ENCODE measurements at regions not wholly inside any gene's neighbourhood (a gene's known extent, or its start where the extent isn't known, plus 50 kb on each side); places are given as distances from the start of the nearest gene placed in this dataset.

GRCh38 chr5:67904366-67904765 lies 311.2 kb upstream of the PIK3R1 start:
- Histone ChIP-seq H3K4me2 (ENCODE audit: control insufficient read depth, insufficient read depth) (no peak overlapping the region), H3K27ac (ENCODE audit: control insufficient read depth, insufficient read depth) (no peak overlapping the region), H3K79me2 (ENCODE audit: control insufficient read depth, insufficient read depth, low read length) (no peaks in the 10 kb centered on the region), H2AFZ (ENCODE audit: control insufficient read depth, low read depth, low read length) (no peak overlapping the region), H3K9ac (ENCODE audit: control insufficient read depth, insufficient read depth, low read length) (no peak overlapping the region), H3K4me3 (no peak overlapping the region), H3K4me1 (ENCODE audit: control insufficient read depth, insufficient read depth, low read length) (no peaks in the 10 kb centered on the region), H3K36me3 (ENCODE audit: control insufficient read depth in 2 of 2, insufficient read depth in 2 of 2, low read length in 1 of 2) (no peaks in the 10 kb centered on the region), H4K20me1 (ENCODE audit: control insufficient read depth, insufficient read depth) (no peaks in the 10 kb centered on the region), H3K9me3 (replicated peaks; ENCODE audit: control insufficient read depth, insufficient read depth, low read length) (no peaks in the 10 kb centered on the region), H3K27me3 (replicated peaks in 1 of 2; ENCODE audit: control insufficient read depth in 2 of 2, insufficient read depth in 2 of 2, low read length in 1 of 2) (no peaks in the 10 kb centered on the region)
- ChIA-PET CTCF (interaction anchor here (1.3 kb wide), 1 partner anchor 9 kb away, joined by 3 read pairs; no protein-coding TSS in a partner anchor), SMC1A (ENCODE audit: uncharacterized antibody, unreplicated experiment) (no interaction called here), RAD21 (ENCODE audit: unreplicated experiment) (no interaction called here), POLR2A (no interaction called here)
- no peak for DNase-seq (ENCODE audit: low read depth, low spot score)
- in situ Hi-C loops (cut with MboI) (no loop called here), intact Hi-C loops (cut with micrococcal nuclease; ENCODE audit: unreplicated experiment) (no loop called here)
- ATAC-seq, result no peak
- BruUV-seq (replicated peaks), result no TSS peak
- whole genome bisulfite sequencing (ENCODE audit: insufficient coverage, insufficient replicate concordance, low lambda C conversion rate, missing lambda C conversion rate), result 50% methylated on average over 2 of the region's 2 CpGs
- no peak for FAIRE-seq
- TF ChIP-seq BCLAF1 (IDR thresholded peaks at IDR 0.05) (no peak), ZSCAN29 (IDR thresholded peaks at IDR 0.05) (no peak), NKRF (conservative IDR thresholded peaks at IDR 0.05) (no peak), RB1 (IDR thresholded peaks at IDR 0.05; ENCODE audit: borderline replicate concordance) (no peak), GATAD2B (conservative IDR thresholded peaks at IDR 0.05; ENCODE audit: low read depth) (no peak), HDAC6 (IDR thresholded peaks at IDR 0.05; ENCODE audit: unreplicated experiment) (no peak), POLR2AphosphoS2 (IDR thresholded peaks at IDR 0.05; ENCODE audit: low read depth, low read length) (no peak), ATF7 (IDR thresholded peaks at IDR 0.05; ENCODE audit: low read depth) (no peak), ZZZ3 (IDR thresholded peaks at IDR 0.05; ENCODE audit: control insufficient read depth, insufficient read length, low read depth) (no peak), EED (IDR thresholded peaks at IDR 0.05; ENCODE audit: low read depth) (no peak), RFX5 (IDR thresholded peaks at IDR 0.05; ENCODE audit: low read depth, low read length) (no peak), CBX3 (IDR thresholded peaks at IDR 0.05; ENCODE audit: borderline replicate concordance, low read depth) (no peak), ZNF687 (IDR thresholded peaks at IDR 0.05) (no peak), BCL11A (IDR thresholded peaks at IDR 0.05; ENCODE audit: low read depth, low read length) (no peak), DPF2 (IDR thresholded peaks at IDR 0.05) (no peak)
